HCT116 (cell line): ENCODE measurements at regions not wholly inside any gene's neighbourhood (a gene's known extent, or its start where the extent isn't known, plus 50 kb on each side); places are given as distances from the start of the nearest gene placed in this dataset.

ENCODE experiments used
- EGR1 ChIP-seq: IDR thresholded peaks from 2 replicates; pipeline ENCODE4 v1.6.1; 2012; ENCODE audit warnings: low read depth
- EZH2 ChIP-seq: fragments of 200-600 bp; sonication (generic); IDR thresholded peaks from 2 replicates; pipeline ENCODE4 v1.6.1; 2017; ENCODE audit warnings: antibody characterized with exemption, mixed run types
- EZH2phosphoT487 ChIP-seq: fragments of 200-600 bp; IDR thresholded peaks from 2 replicates; pipeline ENCODE4 v1.6.1; 2018; ENCODE audit warnings: antibody characterized with exemption, borderline replicate concordance
- POLR2A ChIP-seq: IDR thresholded peaks from 2 replicates; pipeline ENCODE4 v1.7.0; 2011; ENCODE audit warnings: borderline replicate concordance; ENCODE audit not compliant: insufficient read depth, insufficient read length; ENCODE audit errors: extremely low read depth
- POLR2AphosphoS5 ChIP-seq: IDR thresholded peaks from 2 replicates; pipeline ENCODE4 v1.6.1; 2011; ENCODE audit warnings: mild to moderate bottlenecking, low read depth, low read length, moderate library complexity
- SRF ChIP-seq: IDR thresholded peaks from 2 replicates; pipeline ENCODE4 v1.6.1; 2012; ENCODE audit warnings: low read depth
- YY1 ChIP-seq: IDR thresholded peaks from 2 replicates; pipeline ENCODE4 v1.6.1; 2011; ENCODE audit warnings: low read length, low read depth, moderate library complexity, mild to moderate bottlenecking; ENCODE audit not compliant: insufficient replicate concordance; ENCODE audit errors: extremely low read depth
- ZFX ChIP-seq: fragments of 450-650 bp; IDR thresholded peaks from 2 replicates; pipeline ENCODE4 v1.6.1; 2017
- ZNF274 ChIP-seq: fragments of 200-500 bp; sonication (Bioruptor generic); IDR thresholded peaks from 2 replicates; pipeline ENCODE4 v1.6.1; 2014; ENCODE audit warnings: mild to moderate bottlenecking, low read depth, low read length, inconsistent platforms
- TF ChIP-seq, protein P1 (sequence below): IDR thresholded peaks from 2 replicates; pipeline ENCODE4 v1.6.1; 2012
- TF ChIP-seq, protein P2 (sequence below), 3 experiments: fragments of 200-600 bp in 1 of 3; sonication (generic) in 1 of 3; IDR thresholded peaks in 2 of 3; conservative IDR thresholded peaks in 1 of 3; 2 replicates each; pipeline ENCODE4 v1.5.1; 2012 to 2017; ENCODE audit warnings: low read depth in 2 of 3, low read length in 2 of 3, antibody characterized with exemption in 1 of 3, borderline replicate concordance in 1 of 3, control low read depth in 1 of 3, mild to moderate bottlenecking in 1 of 3, mixed read lengths in 1 of 3, mixed run types in 1 of 3, moderate library complexity in 1 of 3; ENCODE audit not compliant: insufficient read depth in 1 of 3
- TF ChIP-seq, protein P3 (sequence below): IDR thresholded peaks from 2 replicates; pipeline ENCODE4 v1.6.1; 2011; ENCODE audit warnings: mild to moderate bottlenecking, low read length, moderate library complexity; ENCODE audit not compliant: insufficient replicate concordance; ENCODE audit errors: extremely low read depth

DNA sequence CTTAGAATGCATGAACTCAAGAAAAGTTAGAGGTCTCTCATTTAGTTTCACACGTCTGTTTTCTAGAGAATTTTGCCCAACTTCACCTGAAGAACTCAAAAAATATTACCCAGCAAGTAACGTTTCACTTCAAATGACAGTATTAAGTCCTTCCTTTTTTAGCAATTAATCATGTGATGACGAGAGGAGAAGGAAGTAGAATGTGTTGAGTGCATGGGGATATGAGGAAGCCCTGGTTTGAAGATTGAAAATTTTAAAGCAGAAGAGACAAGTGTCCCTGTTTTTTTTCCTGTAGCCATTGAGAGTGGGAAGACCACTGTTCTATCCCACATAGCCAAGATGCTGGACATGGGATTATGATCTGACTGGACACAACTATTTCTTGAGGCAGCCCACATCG lies 406.3 kb upstream of the CPEB2 start:
- TF ChIP-seq, protein P1, sequence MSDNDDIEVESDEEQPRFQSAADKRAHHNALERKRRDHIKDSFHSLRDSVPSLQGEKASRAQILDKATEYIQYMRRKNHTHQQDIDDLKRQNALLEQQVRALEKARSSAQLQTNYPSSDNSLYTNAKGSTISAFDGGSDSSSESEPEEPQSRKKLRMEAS: no peak
- TF ChIP-seq, protein P2, sequence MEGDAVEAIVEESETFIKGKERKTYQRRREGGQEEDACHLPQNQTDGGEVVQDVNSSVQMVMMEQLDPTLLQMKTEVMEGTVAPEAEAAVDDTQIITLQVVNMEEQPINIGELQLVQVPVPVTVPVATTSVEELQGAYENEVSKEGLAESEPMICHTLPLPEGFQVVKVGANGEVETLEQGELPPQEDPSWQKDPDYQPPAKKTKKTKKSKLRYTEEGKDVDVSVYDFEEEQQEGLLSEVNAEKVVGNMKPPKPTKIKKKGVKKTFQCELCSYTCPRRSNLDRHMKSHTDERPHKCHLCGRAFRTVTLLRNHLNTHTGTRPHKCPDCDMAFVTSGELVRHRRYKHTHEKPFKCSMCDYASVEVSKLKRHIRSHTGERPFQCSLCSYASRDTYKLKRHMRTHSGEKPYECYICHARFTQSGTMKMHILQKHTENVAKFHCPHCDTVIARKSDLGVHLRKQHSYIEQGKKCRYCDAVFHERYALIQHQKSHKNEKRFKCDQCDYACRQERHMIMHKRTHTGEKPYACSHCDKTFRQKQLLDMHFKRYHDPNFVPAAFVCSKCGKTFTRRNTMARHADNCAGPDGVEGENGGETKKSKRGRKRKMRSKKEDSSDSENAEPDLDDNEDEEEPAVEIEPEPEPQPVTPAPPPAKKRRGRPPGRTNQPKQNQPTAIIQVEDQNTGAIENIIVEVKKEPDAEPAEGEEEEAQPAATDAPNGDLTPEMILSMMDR (IDR thresholded peaks at IDR 0.05 in 2 of 3, conservative IDR thresholded peaks at IDR 0.05 in 1 of 3; ENCODE audit: borderline replicate concordance in 1 of 3, insufficient read depth in 1 of 3, low read depth in 2 of 3, low read length in 2 of 3): no peak
- TF ChIP-seq EZH2 (no peak), POLR2A (no peak), ZNF274 (no peak), YY1 (no peak), EGR1 (no peak), ZFX (no peak), EZH2phosphoT487 (no peak), POLR2AphosphoS5 (no peak), SRF (no peak)
- TF ChIP-seq, protein P3, sequence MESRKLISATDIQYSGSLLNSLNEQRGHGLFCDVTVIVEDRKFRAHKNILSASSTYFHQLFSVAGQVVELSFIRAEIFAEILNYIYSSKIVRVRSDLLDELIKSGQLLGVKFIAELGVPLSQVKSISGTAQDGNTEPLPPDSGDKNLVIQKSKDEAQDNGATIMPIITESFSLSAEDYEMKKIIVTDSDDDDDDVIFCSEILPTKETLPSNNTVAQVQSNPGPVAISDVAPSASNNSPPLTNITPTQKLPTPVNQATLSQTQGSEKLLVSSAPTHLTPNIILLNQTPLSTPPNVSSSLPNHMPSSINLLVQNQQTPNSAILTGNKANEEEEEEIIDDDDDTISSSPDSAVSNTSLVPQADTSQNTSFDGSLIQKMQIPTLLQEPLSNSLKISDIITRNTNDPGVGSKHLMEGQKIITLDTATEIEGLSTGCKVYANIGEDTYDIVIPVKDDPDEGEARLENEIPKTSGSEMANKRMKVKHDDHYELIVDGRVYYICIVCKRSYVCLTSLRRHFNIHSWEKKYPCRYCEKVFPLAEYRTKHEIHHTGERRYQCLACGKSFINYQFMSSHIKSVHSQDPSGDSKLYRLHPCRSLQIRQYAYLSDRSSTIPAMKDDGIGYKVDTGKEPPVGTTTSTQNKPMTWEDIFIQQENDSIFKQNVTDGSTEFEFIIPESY: no peak
